ENCODE measurements at regions not wholly inside any gene's neighbourhood (a gene's known extent, or its start where the extent isn't known, plus 50 kb on each side); places are given as distances from the start of the nearest gene placed in this dataset.

DNA sequence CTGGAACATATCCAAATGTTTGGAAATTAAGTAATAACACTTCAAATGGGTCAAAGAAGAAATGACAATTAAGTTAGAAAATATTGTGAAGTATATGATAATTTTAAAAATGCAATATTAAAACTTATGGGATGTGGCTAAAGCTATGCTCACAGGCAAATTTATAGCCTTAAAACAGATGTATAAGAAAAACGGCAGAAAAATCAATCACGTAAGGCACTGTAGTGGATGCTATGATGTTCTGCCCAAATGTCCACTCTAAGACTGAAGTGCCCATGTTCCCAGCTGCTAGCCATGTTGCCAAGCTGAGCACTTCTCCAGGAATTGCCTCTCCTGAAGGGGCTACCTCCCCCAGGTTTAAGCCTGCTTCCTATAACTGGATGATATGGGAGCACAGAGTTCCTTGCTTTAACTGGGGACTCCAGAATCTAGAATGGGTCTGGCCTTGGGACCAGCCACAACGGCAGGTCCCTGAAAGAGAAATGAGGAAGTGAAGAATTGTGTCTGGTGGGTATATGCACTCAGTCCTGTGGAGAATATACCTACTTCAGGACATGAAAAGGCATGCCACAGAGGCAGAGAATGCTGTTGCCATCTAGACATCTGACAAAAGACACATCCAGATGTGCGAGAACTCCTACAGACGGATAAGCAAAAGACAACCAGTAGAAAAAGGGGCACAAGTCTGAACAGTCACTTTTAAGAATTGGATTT, 78.2 kb upstream of the RXRA start:
- TF ChIP-seq, protein P1, sequence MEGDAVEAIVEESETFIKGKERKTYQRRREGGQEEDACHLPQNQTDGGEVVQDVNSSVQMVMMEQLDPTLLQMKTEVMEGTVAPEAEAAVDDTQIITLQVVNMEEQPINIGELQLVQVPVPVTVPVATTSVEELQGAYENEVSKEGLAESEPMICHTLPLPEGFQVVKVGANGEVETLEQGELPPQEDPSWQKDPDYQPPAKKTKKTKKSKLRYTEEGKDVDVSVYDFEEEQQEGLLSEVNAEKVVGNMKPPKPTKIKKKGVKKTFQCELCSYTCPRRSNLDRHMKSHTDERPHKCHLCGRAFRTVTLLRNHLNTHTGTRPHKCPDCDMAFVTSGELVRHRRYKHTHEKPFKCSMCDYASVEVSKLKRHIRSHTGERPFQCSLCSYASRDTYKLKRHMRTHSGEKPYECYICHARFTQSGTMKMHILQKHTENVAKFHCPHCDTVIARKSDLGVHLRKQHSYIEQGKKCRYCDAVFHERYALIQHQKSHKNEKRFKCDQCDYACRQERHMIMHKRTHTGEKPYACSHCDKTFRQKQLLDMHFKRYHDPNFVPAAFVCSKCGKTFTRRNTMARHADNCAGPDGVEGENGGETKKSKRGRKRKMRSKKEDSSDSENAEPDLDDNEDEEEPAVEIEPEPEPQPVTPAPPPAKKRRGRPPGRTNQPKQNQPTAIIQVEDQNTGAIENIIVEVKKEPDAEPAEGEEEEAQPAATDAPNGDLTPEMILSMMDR (IDR thresholded peaks at IDR 0.05; ENCODE audit: insufficient read depth, low read depth, low read length), result no peak
- TF ChIP-seq EZH2 (IDR thresholded peaks at IDR 0.05; ENCODE audit: insufficient read depth, low read length), result no peak
